ENCODE measurements at regions not wholly inside any gene's neighbourhood (a gene's known extent, or its start where the extent isn't known, plus 50 kb on each side); places are given as distances from the start of the nearest gene placed in this dataset.

DNA sequence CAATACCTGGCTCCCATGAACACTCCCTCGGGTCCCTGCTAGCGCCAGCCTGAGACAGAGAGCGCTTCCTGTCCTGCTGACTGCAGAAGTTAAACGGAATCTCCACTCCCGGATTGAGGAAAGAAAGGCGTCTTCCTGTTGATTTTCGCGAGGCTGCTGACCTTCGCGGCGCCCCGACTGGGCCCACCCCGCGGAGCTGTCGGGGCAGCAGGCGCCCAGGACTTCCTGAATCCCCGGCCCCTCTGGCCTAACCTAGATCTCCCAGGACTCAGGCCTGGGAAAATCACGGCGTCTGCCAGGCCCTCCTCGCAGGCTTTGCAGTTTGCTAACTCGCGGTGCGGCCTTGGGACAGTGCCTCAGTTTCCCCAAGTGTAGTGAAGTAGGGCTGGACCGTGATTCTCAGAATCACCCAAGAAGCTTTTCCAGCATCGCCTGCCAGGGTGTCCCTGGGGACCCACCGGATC is 108.8 kb downstream of the KCTD15 start:
- peaks cover 14% of the 10 kb centered on the region for H3K4me1 ChIP-seq (ENCODE audit: control insufficient read depth, extremely low read depth, insufficient read depth, low read length)
- H3K79me2 ChIP-seq (ENCODE audit: control insufficient read depth, insufficient read depth, low read length), result no peaks in the 10 kb centered on the region
- no peaks in the 10 kb centered on the region for H3K9me3 ChIP-seq (ENCODE audit: control insufficient read depth, low read depth, low read length)
- peak overlapping the region; percentile 75 for H3K9ac ChIP-seq (ENCODE audit: control insufficient read depth, extremely low read depth, insufficient read depth, low read length)
- FAIRE-seq, result no peak
- no peaks in the 10 kb centered on the region for H3K9me1 ChIP-seq (ENCODE audit: control insufficient read depth, extremely low read depth, insufficient read depth, low read length)
- H3K4me2 ChIP-seq (ENCODE audit: control insufficient read depth, extremely low read depth, insufficient read depth, low read depth, low read length), result peak overlapping the region; percentile 70
- TF ChIP-seq CTCF (optimal IDR thresholded peaks at IDR 0.05 in 1 of 3, IDR thresholded peaks at IDR 0.05 in 1 of 3, conservative IDR thresholded peaks at IDR 0.05 in 1 of 3; ENCODE audit: extremely low read depth in 1 of 3, insufficient read depth in 2 of 3, low read length in 3 of 3) (no peak), EZH2 (IDR thresholded peaks at IDR 0.05; ENCODE audit: low read length) (no peak)
- H3K27ac ChIP-seq (ENCODE audit: control insufficient read depth, insufficient read depth, low read length), result peak overlapping the region; percentile 60
- dilution Hi-C loops (cut with MboI; ENCODE audit: extremely low pct_ligation_motif_present, low sequenced_read_pairs), result no loop called here
- no peaks in the 10 kb centered on the region for H4K20me1 ChIP-seq (ENCODE audit: control insufficient read depth, extremely low read depth, insufficient read depth, low read length)
- H3K27me3 ChIP-seq (ENCODE audit: control insufficient read depth, extremely low read depth, insufficient read depth, low read length), result no peaks in the 10 kb centered on the region
- H2AFZ ChIP-seq (ENCODE audit: control insufficient read depth, low read length), result peak overlapping the region; percentile 27
- no peak for DNase-seq (ENCODE audit: low read depth, low spot score)
- H3K4me3 ChIP-seq (ENCODE audit: control insufficient read depth in 2 of 3, extremely low read depth in 1 of 3, insufficient read depth in 2 of 3, low read depth in 1 of 3, low read length in 3 of 3), result peak overlapping the region; percentile 47 to 68 (median 59)
- H3K36me3 ChIP-seq (ENCODE audit: control insufficient read depth in 2 of 2, extremely low read depth in 1 of 2, insufficient read depth in 2 of 2, low read length in 2 of 2), result no peaks in the 10 kb centered on the region

DNA sequence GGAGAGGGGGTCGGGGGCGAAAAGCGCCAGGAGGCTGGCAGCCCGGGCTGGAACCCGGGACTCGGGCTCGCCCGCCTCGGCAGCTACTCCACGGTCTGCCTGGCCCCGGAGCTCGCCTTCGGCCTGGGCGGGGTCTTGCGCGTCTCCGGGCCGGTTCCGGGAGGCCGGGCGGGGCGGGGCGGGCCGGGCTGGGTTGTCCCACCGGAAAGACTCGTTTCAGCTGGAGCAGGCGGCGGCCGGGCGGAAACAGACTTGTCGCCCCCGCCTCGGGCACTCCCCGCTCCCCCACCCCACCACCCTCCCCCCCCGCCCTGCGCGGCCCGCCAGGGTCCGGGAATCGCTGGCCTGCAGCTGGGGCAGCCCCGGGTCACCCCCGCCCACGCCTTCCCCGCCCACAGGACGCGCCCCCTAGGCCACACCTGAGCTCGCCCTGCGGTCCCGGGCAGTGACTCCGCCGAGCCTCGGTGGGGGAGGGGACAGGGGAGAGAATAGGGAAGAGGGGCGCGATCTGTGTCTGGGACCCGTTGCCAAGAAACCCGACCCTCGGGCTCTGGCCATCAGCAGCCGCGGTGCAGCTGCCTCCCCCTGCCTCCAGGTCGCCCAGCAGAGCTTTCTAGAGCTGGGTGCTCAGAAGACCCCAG is 109.4 kb downstream of the KCTD15 start:
- H3K9ac ChIP-seq (ENCODE audit: control insufficient read depth, extremely low read depth, insufficient read depth, low read length), result peak overlapping the region; percentile 75
- no peaks in the 10 kb centered on the region for H3K36me3 ChIP-seq (ENCODE audit: control insufficient read depth in 2 of 2, extremely low read depth in 1 of 2, insufficient read depth in 2 of 2, low read length in 2 of 2)
- H4K20me1 ChIP-seq (ENCODE audit: control insufficient read depth, extremely low read depth, insufficient read depth, low read length), result no peaks in the 10 kb centered on the region
- peak overlapping the region; percentile 60 for H3K27ac ChIP-seq (ENCODE audit: control insufficient read depth, insufficient read depth, low read length)
- H3K4me3 ChIP-seq (ENCODE audit: control insufficient read depth in 2 of 3, extremely low read depth in 1 of 3, insufficient read depth in 2 of 3, low read depth in 1 of 3, low read length in 3 of 3), result peak overlapping the region; percentile 47 to 68 (median 59)
- peaks cover 14% of the 10 kb centered on the region for H3K4me1 ChIP-seq (ENCODE audit: control insufficient read depth, extremely low read depth, insufficient read depth, low read length)
- TF ChIP-seq EZH2 (IDR thresholded peaks at IDR 0.05; ENCODE audit: low read length) (no peak), CTCF (optimal IDR thresholded peaks at IDR 0.05 in 1 of 3, IDR thresholded peaks at IDR 0.05 in 1 of 3, conservative IDR thresholded peaks at IDR 0.05 in 1 of 3; ENCODE audit: extremely low read depth in 1 of 3, insufficient read depth in 2 of 3, low read length in 3 of 3) (no peak)
- dilution Hi-C loops (cut with MboI; ENCODE audit: extremely low pct_ligation_motif_present, low sequenced_read_pairs), result no loop called here
- H3K4me2 ChIP-seq (ENCODE audit: control insufficient read depth, extremely low read depth, insufficient read depth, low read depth, low read length), result peak overlapping the region; percentile 70
- no peaks in the 10 kb centered on the region for H3K9me3 ChIP-seq (ENCODE audit: control insufficient read depth, low read depth, low read length)
- no peaks in the 10 kb centered on the region for H3K27me3 ChIP-seq (ENCODE audit: control insufficient read depth, extremely low read depth, insufficient read depth, low read length)
- peak; percentile 26 for DNase-seq (ENCODE audit: low read depth, low spot score)
- H3K9me1 ChIP-seq (ENCODE audit: control insufficient read depth, extremely low read depth, insufficient read depth, low read length), result no peaks in the 10 kb centered on the region
- peak overlapping the region; percentile 46 for H2AFZ ChIP-seq (ENCODE audit: control insufficient read depth, low read length)
- no peaks in the 10 kb centered on the region for H3K79me2 ChIP-seq (ENCODE audit: control insufficient read depth, insufficient read depth, low read length)
- FAIRE-seq, result no peak
